Psoas muscle (tissue), 7 donors: ENCODE measurements at regions not wholly inside any gene's neighbourhood (a gene's known extent, or its start where the extent isn't known, plus 50 kb on each side); places are given as distances from the start of the nearest gene placed in this dataset.

Experiments used
- ATAC-seq, 4 donors: fragments of 200-7000 bp; cut with Tn5 transposase; one replicate each; pipeline ENCODE4 v1.9.1; 2020; ENCODE audit warnings: moderate library complexity in 3 of 4, mild to moderate bottlenecking in 2 of 4
- DNase-seq, 2 donors: peaks; one replicate each; pipeline ENCODE4 v3.0.0-alpha.2; 2020
- H3K27ac ChIP-seq: fragments of 200-600 bp; one replicate; pipeline ENCODE4 v1.8.0; 2022
- H3K27me3 ChIP-seq, 3 donors: fragments of 200-600 bp in 1 of 3; one replicate each; pipeline versions ENCODE4 v1.6.1 to v1.8.0; 2013 to 2022; ENCODE audit warnings: low read length in 2 of 3, mild to moderate bottlenecking in 2 of 3, moderate library complexity in 1 of 3; ENCODE audit not compliant: insufficient read depth in 3 of 3
- H3K36me3 ChIP-seq, 2 donors: fragments of 200-600 bp in 1 of 2; one replicate each; pipeline versions ENCODE4 v1.6.1 to v1.8.0; 2013 to 2022; ENCODE audit warnings: low read depth in 1 of 2, mild to moderate bottlenecking in 1 of 2, moderate library complexity in 1 of 2; ENCODE audit not compliant: insufficient read depth in 1 of 2
- H3K4me1 ChIP-seq: fragments of 200-600 bp; one replicate; pipeline ENCODE4 v1.8.0; 2022
- H3K4me3 ChIP-seq: fragments of 200-600 bp; one replicate; pipeline ENCODE4 v1.8.0; 2022; ENCODE audit warnings: mild to moderate bottlenecking
- H3K9me3 ChIP-seq: fragments of 200-600 bp; one replicate; pipeline ENCODE4 v1.8.0; 2022
- WGBS, 3 donors: extraction: QIAGEN DNeasy Blood & Tissue Kit; methylation state at CpG; one replicate each; pipeline versions ENCODE4 v1.1.6 to v1.1.7; 2013; 5-methylcytosine and 5-hydroxymethylcytosine counted together
- intact Hi-C, 2 donors: fragments of 100-400 bp; cut with DNase I; formaldehyde crosslinking; loops; one replicate each; pipeline versions ENCODE4 v1.11.0 to v1.14.2; 2022
- TF ChIP-seq, protein P1 (sequence below): fragments of 200-600 bp; IDR thresholded peaks from one replicate; pipeline ENCODE4 v1.8.0; 2022; ENCODE audit warnings: antibody characterized with exemption
- donor health status: healthy with polysubstance abuse.
- donor health status: DM: no; HTN: no; CAD: no; lungs with moderate emphysema.
- donor health status: Bipolar disorder and iron deficiency.
- donor health status: healthy.
- donor health status: DM: yes; HTN: yes; CAD: no.
- donor health status: DM: no; HTN: no; CAD: no.
- donor health status: DM: yes; HTN: yes; CAD: no.

DNA sequence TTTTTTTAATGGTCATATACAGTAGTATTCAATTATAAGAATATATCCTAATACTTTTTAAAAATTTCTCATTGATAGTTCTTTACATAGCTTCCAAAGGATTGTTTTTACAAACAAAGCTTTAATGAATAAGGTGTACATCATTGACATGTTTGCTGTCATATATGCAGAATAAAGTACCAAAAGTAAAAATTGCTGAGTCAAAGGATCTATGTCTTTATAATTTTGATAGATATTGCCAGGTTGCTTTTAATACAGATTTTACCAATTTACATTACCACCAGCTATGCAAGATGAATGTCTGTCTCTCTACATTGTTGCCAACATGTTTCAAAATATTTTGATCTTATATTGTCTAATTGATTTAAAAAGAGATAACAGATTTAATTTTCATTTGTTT, 173.9 kb upstream of the FAM78B start:
- no peak for ATAC-seq
- intact Hi-C loops: no loop called here
- TF ChIP-seq, protein P1, sequence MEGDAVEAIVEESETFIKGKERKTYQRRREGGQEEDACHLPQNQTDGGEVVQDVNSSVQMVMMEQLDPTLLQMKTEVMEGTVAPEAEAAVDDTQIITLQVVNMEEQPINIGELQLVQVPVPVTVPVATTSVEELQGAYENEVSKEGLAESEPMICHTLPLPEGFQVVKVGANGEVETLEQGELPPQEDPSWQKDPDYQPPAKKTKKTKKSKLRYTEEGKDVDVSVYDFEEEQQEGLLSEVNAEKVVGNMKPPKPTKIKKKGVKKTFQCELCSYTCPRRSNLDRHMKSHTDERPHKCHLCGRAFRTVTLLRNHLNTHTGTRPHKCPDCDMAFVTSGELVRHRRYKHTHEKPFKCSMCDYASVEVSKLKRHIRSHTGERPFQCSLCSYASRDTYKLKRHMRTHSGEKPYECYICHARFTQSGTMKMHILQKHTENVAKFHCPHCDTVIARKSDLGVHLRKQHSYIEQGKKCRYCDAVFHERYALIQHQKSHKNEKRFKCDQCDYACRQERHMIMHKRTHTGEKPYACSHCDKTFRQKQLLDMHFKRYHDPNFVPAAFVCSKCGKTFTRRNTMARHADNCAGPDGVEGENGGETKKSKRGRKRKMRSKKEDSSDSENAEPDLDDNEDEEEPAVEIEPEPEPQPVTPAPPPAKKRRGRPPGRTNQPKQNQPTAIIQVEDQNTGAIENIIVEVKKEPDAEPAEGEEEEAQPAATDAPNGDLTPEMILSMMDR: no peak
- Histone ChIP-seq H3K4me3 (no peak overlapping the region), H3K9me3 (no peaks in the 10 kb centered on the region), H3K4me1 (no peaks in the 10 kb centered on the region), H3K36me3 (no peaks in the 10 kb centered on the region), H3K27ac (no peak overlapping the region), H3K27me3 (no peaks in the 10 kb centered on the region)
- DNase-seq: no peak

DNA sequence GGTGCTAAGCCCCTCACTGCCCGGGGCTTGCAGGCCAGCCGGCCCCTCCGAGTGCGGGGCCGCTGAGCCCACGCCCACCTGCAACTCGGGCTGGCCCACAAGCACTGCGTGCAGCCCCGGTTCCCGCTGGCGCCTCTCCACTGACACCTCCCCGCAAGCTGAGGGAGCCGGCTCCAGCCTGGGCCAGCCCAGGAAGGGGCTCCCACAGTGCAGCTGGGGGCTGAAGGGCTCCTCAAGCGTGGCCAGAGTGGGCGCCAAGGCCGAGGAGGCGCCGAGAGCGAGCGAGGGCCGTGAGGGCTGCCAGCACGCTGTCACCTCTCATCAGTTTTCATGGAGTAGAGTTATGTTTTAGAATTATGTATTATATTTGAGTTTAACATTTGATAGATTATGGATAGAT, 176.5 kb upstream of the FAM78B start:
- ATAC-seq (no peak), DNase-seq (no peak)
- Histone ChIP-seq H3K27me3 (no peaks in the 10 kb centered on the region), H3K4me1 (no peaks in the 10 kb centered on the region), H3K9me3 (no peaks in the 10 kb centered on the region), H3K4me3 (no peak overlapping the region), H3K36me3 (no peaks in the 10 kb centered on the region), H3K27ac (no peak overlapping the region)
- 93% methylated on average over 20 to 22 of the region's 22 CpGs for whole genome bisulfite sequencing, 3 donors
- TF ChIP-seq, protein P1: no peak
- intact Hi-C loops: no loop called here

DNA sequence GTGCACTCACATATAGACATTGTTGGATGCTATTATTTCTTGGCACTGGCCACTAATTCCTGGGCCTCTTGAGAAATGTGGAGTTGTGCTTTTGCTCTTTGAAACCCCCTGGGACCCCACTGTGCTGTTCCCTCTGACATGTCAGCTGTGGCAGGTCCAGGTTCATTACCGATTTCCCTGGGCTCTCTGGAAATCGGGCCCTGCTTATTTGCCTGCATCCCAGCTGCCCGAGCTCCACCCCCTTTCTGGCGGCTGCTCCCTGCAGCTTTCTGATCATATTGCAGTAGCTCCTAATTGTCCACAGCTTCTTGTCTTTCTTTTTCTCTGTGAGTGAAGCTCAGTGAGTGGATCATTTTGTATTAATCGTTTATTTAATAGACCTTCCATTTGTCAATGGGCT, 183.7 kb upstream of the FAM78B start:
- Histone ChIP-seq H3K27ac (no peak overlapping the region), H3K36me3 (no peaks in the 10 kb centered on the region), H3K4me1 (no peaks in the 10 kb centered on the region), H3K4me3 (no peak overlapping the region), H3K9me3 (no peaks in the 10 kb centered on the region), H3K27me3 (no peaks in the 10 kb centered on the region)
- WGBS, 3 donors: 11 to 25% (median 23%) methylated on average over 5 of the region's 5 CpGs
- no peak for DNase-seq
- TF ChIP-seq, protein P1: no peak
- intact Hi-C loops: no loop called here
- ATAC-seq: no peak

DNA sequence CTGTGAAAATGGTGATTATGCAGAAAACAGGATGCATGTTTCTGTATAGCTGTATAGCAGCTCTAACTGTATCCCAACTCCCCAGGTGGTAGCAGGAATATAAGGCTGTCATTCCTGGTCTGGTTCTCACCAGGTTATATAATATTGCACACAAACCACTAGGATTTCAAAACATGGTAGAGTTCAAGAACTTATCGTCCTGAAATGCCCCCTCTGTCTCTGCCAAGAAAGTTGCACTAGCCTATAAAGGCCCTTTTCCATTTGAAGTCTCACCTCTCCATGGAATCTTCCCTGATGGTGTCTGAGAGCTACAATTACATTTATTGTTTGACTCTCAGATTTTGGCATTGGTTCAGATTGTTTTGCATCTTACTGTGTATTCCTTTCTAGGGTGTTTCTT, 184.9 kb upstream of the FAM78B start:
- ATAC-seq (peak in 2 of 4 donors; percentile 30 to 46), DNase-seq (no peak)
- H3K4me3 ChIP-seq: no peak overlapping the region
- no peak overlapping the region for H3K27ac ChIP-seq
- peaks cover 0 to 5% (median 0%) of the 10 kb centered on the region in 3 donors for H3K27me3 ChIP-seq
- intact Hi-C loops: no loop called here
- no peaks in the 10 kb centered on the region for H3K36me3 ChIP-seq
- TF ChIP-seq, protein P1: no peak
- WGBS, 3 donors: 22 to 59% (median 25%) methylated on average over 1 of the region's 1 CpG
- no peaks in the 10 kb centered on the region for H3K9me3 ChIP-seq
- H3K4me1 ChIP-seq: no peaks in the 10 kb centered on the region

DNA sequence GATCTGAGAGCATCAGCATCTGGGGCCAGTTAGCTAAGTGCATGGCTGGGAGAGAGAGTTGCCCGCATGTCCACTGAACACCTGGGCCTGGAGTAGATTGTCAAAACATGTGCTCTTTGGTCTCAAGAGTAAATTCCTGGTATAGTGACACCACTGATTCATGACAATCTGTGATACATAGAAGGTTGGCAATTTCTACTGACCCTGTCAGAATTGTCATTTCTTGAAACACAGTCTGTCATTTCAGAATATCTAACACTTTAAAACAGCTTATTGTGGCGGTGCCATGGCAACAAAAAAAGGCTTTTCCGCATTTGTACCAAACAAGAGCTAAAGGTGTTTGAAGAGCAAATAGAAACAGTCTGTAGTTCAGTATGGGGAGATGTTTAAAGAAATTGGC, 186.4 kb upstream of the FAM78B start:
- Histone ChIP-seq H3K4me3 (no peak overlapping the region), H3K27ac (no peak overlapping the region), H3K4me1 (no peaks in the 10 kb centered on the region), H3K27me3 (peaks cover 0 to 5% (median 0%) of the 10 kb centered on the region in 3 donors), H3K9me3 (no peaks in the 10 kb centered on the region), H3K36me3 (no peaks in the 10 kb centered on the region)
- DNase-seq: no peak
- TF ChIP-seq, protein P1: no peak
- intact Hi-C loops: no loop called here
- 87 to 96% (median 95%) methylated on average over 3 of the region's 3 CpGs for WGBS, 3 donors
- no peak for ATAC-seq
